Activated B cell treated with CpG ODN at 0.5 μM for 24 hours (primary cell): ENCODE measurements at regions not wholly inside any gene's neighbourhood (a gene's known extent, or its start where the extent isn't known, plus 50 kb on each side); places are given as distances from the start of the nearest gene placed in this dataset.

Experiments used
- ATAC-seq: fragments of 200-7000 bp; cut with Tn5 transposase; one replicate; pipeline ENCODE4 v1.10.0; 2021; ENCODE audit warnings: low read depth, mild to moderate bottlenecking, moderate library complexity
- CTCF ChIA-PET: fragments of 350-600 bp; sonication (Branson Sonifier 250); formaldehyde crosslinking; loops from one replicate; lab custom pipeline; 2021; ENCODE audit warnings: antibody characterized with exemption; lab: Charles Lee
- POLR2A ChIA-PET: fragments of 350-600 bp; sonication (Branson Sonifier 250); formaldehyde crosslinking; loops from one replicate; lab custom pipeline; 2021; ENCODE audit warnings: antibody characterized with exemption; lab: Charles Lee
- DNase-seq: peaks from one replicate; pipeline ENCODE4 v3.0.0; 2022
- H3K27ac Mint-ChIP-seq: one replicate; pipeline ENCODE4 v1.8.0; 2020; ENCODE audit warnings: mixed read lengths
- H3K27me3 Mint-ChIP-seq: one replicate; pipeline ENCODE4 v1.8.0; 2021; ENCODE audit warnings: mixed read lengths
- H3K36me3 Mint-ChIP-seq: one replicate; pipeline ENCODE4 v1.8.0; 2021; ENCODE audit warnings: low read depth, mixed read lengths
- H3K4me1 Mint-ChIP-seq: one replicate; pipeline ENCODE4 v1.8.0; 2021; ENCODE audit warnings: mixed read lengths
- H3K4me3 Mint-ChIP-seq: one replicate; pipeline ENCODE4 v1.8.0; 2020; ENCODE audit warnings: mild to moderate bottlenecking, mixed read lengths
- H3K9me3 Mint-ChIP-seq: one replicate; pipeline ENCODE4 v1.8.0; 2020; ENCODE audit warnings: mixed read lengths
- CTCF ChIP-seq: fragments of 200-600 bp; IDR thresholded peaks from one replicate; pipeline ENCODE4 v1.8.0; 2022; ENCODE audit warnings: antibody characterized with exemption, mild to moderate bottlenecking
- intact Hi-C: fragments of 100-400 bp; cut with micrococcal nuclease; formaldehyde crosslinking; loops from one replicate; pipeline ENCODE4 v1.15.1; 2024

DNA sequence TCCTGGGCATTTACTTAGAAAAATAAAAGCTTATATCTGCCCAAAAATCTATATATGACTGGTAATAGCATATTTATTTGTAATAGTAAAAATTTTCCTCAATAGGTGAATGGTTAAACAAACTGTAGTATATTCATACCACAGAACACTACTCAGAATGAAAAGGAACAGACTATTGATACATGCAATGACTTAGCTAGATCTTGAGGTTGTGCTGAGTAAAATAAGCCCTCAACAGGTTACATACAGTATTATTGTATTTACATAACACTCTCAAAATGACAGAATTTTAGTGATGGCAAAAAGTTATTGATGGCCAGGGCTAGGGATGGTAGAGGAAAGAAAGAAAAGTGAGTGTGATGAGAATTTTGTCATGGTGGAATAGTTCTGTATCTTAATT, 178.4 kb downstream of the BMP4 start:
- no peak for ATAC-seq
- no peak for TF ChIP-seq CTCF
- POLR2A ChIA-PET: no interaction called here
- CTCF ChIA-PET: no interaction called here
- Mint-ChIP-seq H3K27me3 (peaks cover 8% of the 10 kb centered on the region), H3K36me3 (no peaks in the 10 kb centered on the region), H3K4me1 (no peaks in the 10 kb centered on the region), H3K27ac (no peak overlapping the region), H3K9me3 (no peaks in the 10 kb centered on the region), H3K4me3 (no peak overlapping the region)
- intact Hi-C loops: loop anchor here (5.0 kb wide), 1 partner anchor 241 kb away; no protein-coding TSS in a partner anchor
- DNase-seq: no peak

GRCh38 chr14:53772936-53773335, 183.7 kb downstream of the BMP4 start:
- H3K4me3 Mint-ChIP-seq: no peak overlapping the region
- H3K27ac Mint-ChIP-seq: no peak overlapping the region
- POLR2A ChIA-PET: no interaction called here
- no peak for TF ChIP-seq CTCF
- DNase-seq (no peak), ATAC-seq (no peak)
- intact Hi-C loops: no loop called here
- H3K9me3 Mint-ChIP-seq: no peaks in the 10 kb centered on the region
- H3K27me3 Mint-ChIP-seq: peaks cover 5% of the 10 kb centered on the region
- H3K4me1 Mint-ChIP-seq: no peaks in the 10 kb centered on the region
- no peaks in the 10 kb centered on the region for H3K36me3 Mint-ChIP-seq
- CTCF ChIA-PET: no interaction called here

GRCh38 chr14:53767566-53767965, 189.1 kb downstream of the BMP4 start:
- H3K4me1 Mint-ChIP-seq: no peaks in the 10 kb centered on the region

DNA sequence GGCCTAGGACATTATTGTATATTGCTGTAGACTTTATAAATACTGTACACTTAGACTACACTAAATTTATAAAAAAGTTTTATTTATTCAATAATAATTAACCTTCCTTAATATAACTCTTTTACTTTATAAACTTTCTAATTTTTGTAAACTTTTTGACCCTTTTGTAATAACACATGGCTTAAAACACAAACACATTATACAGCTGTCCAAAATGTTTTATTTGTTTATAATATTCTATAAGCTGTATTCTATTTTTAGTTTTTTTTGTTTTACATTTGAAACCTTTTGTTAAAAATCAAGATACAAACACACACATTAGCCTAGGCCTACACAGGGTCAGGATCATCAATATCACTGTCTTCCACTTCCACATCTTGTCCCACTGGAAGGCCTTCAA, 190.0 kb downstream of the BMP4 start:
- no peak for TF ChIP-seq CTCF
- Mint-ChIP-seq H3K4me3 (no peak overlapping the region), H3K36me3 (no peaks in the 10 kb centered on the region), H3K4me1 (no peaks in the 10 kb centered on the region), H3K27me3 (no peaks in the 10 kb centered on the region), H3K9me3 (peaks cover 5% of the 10 kb centered on the region), H3K27ac (no peak overlapping the region)
- CTCF ChIA-PET: no interaction called here
- DNase-seq (no peak), ATAC-seq (no peak)
- POLR2A ChIA-PET: no interaction called here
- intact Hi-C loops: no loop called here

More at GRCh38 chr14:53767566-53767965, 189.1 kb downstream of the BMP4 start:
- no peak overlapping the region for H3K27ac Mint-ChIP-seq
- DNase-seq: no peak
- no peak overlapping the region for H3K4me3 Mint-ChIP-seq
- TF ChIP-seq CTCF: no peak
- no peak for ATAC-seq
- no peaks in the 10 kb centered on the region for H3K9me3 Mint-ChIP-seq
- CTCF ChIA-PET: no interaction called here
- POLR2A ChIA-PET: no interaction called here
- intact Hi-C loops: no loop called here
- peaks cover 2% of the 10 kb centered on the region for H3K27me3 Mint-ChIP-seq
- H3K36me3 Mint-ChIP-seq: no peaks in the 10 kb centered on the region

DNA sequence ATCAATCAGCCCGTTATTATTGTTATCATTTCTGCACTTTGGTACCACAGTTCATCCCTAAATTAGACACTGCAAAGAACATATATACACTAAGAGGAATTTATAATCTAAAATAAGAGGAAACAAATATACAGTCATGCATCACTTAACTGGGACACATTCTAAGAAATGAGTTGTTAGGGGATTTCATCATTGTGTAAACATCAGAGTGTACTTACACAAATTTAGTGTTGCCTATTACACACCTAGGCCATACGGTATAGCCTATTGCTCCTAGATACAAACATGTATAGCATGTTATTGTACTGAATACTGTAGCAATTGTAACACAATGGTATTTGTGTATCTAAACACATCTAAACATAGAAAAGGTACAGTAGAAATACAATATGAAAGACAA, 190.5 kb downstream of the BMP4 start:
- no peak for ATAC-seq
- no peaks in the 10 kb centered on the region for H3K36me3 Mint-ChIP-seq
- intact Hi-C loops: no loop called here
- TF ChIP-seq CTCF: no peak
- ChIA-PET CTCF (no interaction called here), POLR2A (no interaction called here)
- no peaks in the 10 kb centered on the region for H3K27me3 Mint-ChIP-seq
- H3K27ac Mint-ChIP-seq: no peak overlapping the region
- no peak overlapping the region for H3K4me3 Mint-ChIP-seq
- peaks cover 9% of the 10 kb centered on the region for H3K9me3 Mint-ChIP-seq
- no peak for DNase-seq
- no peaks in the 10 kb centered on the region for H3K4me1 Mint-ChIP-seq
